Brain microvascular endothelial cell (primary cell): ENCODE measurements at regions not wholly inside any gene's neighbourhood (a gene's known extent, or its start where the extent isn't known, plus 50 kb on each side); places are given as distances from the start of the nearest gene placed in this dataset.

ENCODE experiments used
- DNase-seq: peaks from one replicate; pipeline ENCODE4 v3.0.0-alpha.2; 2020
- H3K27ac ChIP-seq: fragments of 250-450 bp; sonication (Bioruptor Pico); 2 replicates; pipeline ENCODE4 v1.5.1; 2020; ENCODE audit warnings: mild to moderate bottlenecking, moderate library complexity
- H3K27me3 ChIP-seq: fragments of 250-450 bp; sonication (Bioruptor Pico); replicated peaks from 2 replicates; pipeline ENCODE4 v1.5.1; 2020; ENCODE audit warnings: mild to moderate bottlenecking
- H3K36me3 ChIP-seq: fragments of 250-450 bp; sonication (Bioruptor Pico); replicated peaks from 2 replicates; pipeline ENCODE4 v1.5.1; 2020; ENCODE audit warnings: mild to moderate bottlenecking
- H3K4me3 ChIP-seq: 2 replicates; pipeline ENCODE4 v1.5.1; 2011; ENCODE audit warnings: low read depth, mild to moderate bottlenecking, control low read depth, low read length, moderate library complexity
- CTCF ChIP-seq: IDR thresholded peaks from 2 replicates; pipeline ENCODE4 v1.5.1; 2011; ENCODE audit warnings: low read depth, mild to moderate bottlenecking, moderate library complexity, low read length, control low read depth, inconsistent platforms; ENCODE audit errors: missing control alignments
- in situ Hi-C: cut with HindIII; loops from 2 replicates; pipeline ENCODE4 v1.10.0; 2017; ENCODE audit warnings: low sequenced_read_pairs, low pct_ligation_motif_present

GRCh38 chr14:99101855-99102461 is 170.0 kb downstream of the BCL11B start:
- no peaks in the 10 kb centered on the region for H3K27me3 ChIP-seq
- no peak overlapping the region for H3K4me3 ChIP-seq
- in situ Hi-C loops = no loop called here
- H3K27ac ChIP-seq = no peak overlapping the region
- DNase-seq = no peak
- TF ChIP-seq CTCF = no peak
- H3K36me3 ChIP-seq = no peaks in the 10 kb centered on the region

- H3K27me3 ChIP-seq = no peaks in the 10 kb centered on the region
- in situ Hi-C loops = no loop called here
Observed at GRCh38 chr14:99116741-99117295, 155.2 kb downstream of the BCL11B start.

GRCh38 chr14:99117671-99118045 is 154.3 kb downstream of the BCL11B start:
- Histone ChIP-seq H3K27me3 (no peaks in the 10 kb centered on the region), H3K36me3 (no peaks in the 10 kb centered on the region), H3K27ac (no peak overlapping the region), H3K4me3 (no peak overlapping the region)
- no peak for DNase-seq
- in situ Hi-C loops = no loop called here
- no peak for TF ChIP-seq CTCF

More at GRCh38 chr14:99116741-99117295, 155.2 kb downstream of the BCL11B start:
- H3K4me3 ChIP-seq = no peak overlapping the region
- TF ChIP-seq CTCF = no peak
- no peak for DNase-seq
- no peaks in the 10 kb centered on the region for H3K36me3 ChIP-seq
- H3K27ac ChIP-seq = no peak overlapping the region

- in situ Hi-C loops = no loop called here
- no peak overlapping the region for H3K4me3 ChIP-seq
- no peak for DNase-seq
Observed at GRCh38 chr14:99118046-99118721, 153.8 kb downstream of the BCL11B start.

GRCh38 chr14:99118946-99119345 is 153.1 kb downstream of the BCL11B start:
- no peak for DNase-seq
- TF ChIP-seq CTCF = no peak
- Histone ChIP-seq H3K4me3 (no peak overlapping the region), H3K27me3 (no peaks in the 10 kb centered on the region), H3K36me3 (no peaks in the 10 kb centered on the region), H3K27ac (no peak overlapping the region)
- in situ Hi-C loops = no loop called here

More at GRCh38 chr14:99118046-99118721, 153.8 kb downstream of the BCL11B start:
- TF ChIP-seq CTCF = no peak
- Histone ChIP-seq H3K27ac (no peak overlapping the region), H3K27me3 (no peaks in the 10 kb centered on the region), H3K36me3 (no peaks in the 10 kb centered on the region)
